NCI-H1694 treated with DMSO at 0.1 percent for 48 hours (cell line): ENCODE measurements at regions not wholly inside any gene's neighbourhood (a gene's known extent, or its start where the extent isn't known, plus 50 kb on each side); places are given as distances from the start of the nearest gene placed in this dataset.
"Not testable (repeated sequence)": the region's sequence is repeated elsewhere in the genome, so short reads cannot be mapped to it uniquely, and the experiment has no call there.

Source experiments
- DNase-seq: peaks from one replicate; lab custom pipeline; 2025; lab: John Stamatoyannopoulos, UW

- DNase-seq = no peak
Observed at GRCh38 chr10:131834152-131834810, 66.5 kb upstream of the PPP2R2D start.

GRCh38 chr10:131838966-131839742, 61.7 kb upstream of the PPP2R2D start:
- DNase-seq = no peak

GRCh38 chr10:131839880-131840787, 60.7 kb upstream of the PPP2R2D start:
- DNase-seq = not testable (repeated sequence)

GRCh38 chr10:131840788-131841118, 60.1 kb upstream of the PPP2R2D start:
- DNase-seq = no peak

- DNase-seq = no peak
Observed at GRCh38 chr10:131841131-131841660, 59.6 kb upstream of the PPP2R2D start.

GRCh38 chr10:131841661-131842139, 59.1 kb upstream of the PPP2R2D start:
- DNase-seq = no peak

GRCh38 chr10:131842351-131843088, 58.3 kb upstream of the PPP2R2D start:
- no peak for DNase-seq

- no peak for DNase-seq
Observed at GRCh38 chr10:131843089-131843595, 57.7 kb upstream of the PPP2R2D start.

- DNase-seq = no peak
Observed at GRCh38 chr10:131843881-131844284, 56.9 kb upstream of the PPP2R2D start.

- no peak for DNase-seq
Observed at GRCh38 chr10:131844529-131845084, 56.2 kb upstream of the PPP2R2D start.

- DNase-seq = no peak
Observed at GRCh38 chr10:131845505-131846239, 55.1 kb upstream of the PPP2R2D start.

- no peak for DNase-seq
Observed at GRCh38 chr10:131846240-131847101, 54.3 kb upstream of the PPP2R2D start.

GRCh38 chr10:131847241-131847783, 53.5 kb upstream of the PPP2R2D start:
- DNase-seq = no peak

- no peak for DNase-seq
Observed at GRCh38 chr10:131848296-131848695, 52.5 kb upstream of the PPP2R2D start.

GRCh38 chr10:131848741-131849590, 51.8 kb upstream of the PPP2R2D start:
- no peak for DNase-seq

- DNase-seq = no peak
Observed at GRCh38 chr10:131849591-131850382, 51.0 kb upstream of the PPP2R2D start.

- DNase-seq = no peak
Observed at GRCh38 chr10:131850383-131850870, 50.4 kb upstream of the PPP2R2D start.
